ENCODE measurements at regions not wholly inside any gene's neighbourhood (a gene's known extent, or its start where the extent isn't known, plus 50 kb on each side); places are given as distances from the start of the nearest gene placed in this dataset.
"Not testable (repeated sequence)": the region's sequence is repeated elsewhere in the genome, so short reads cannot be mapped to it uniquely, and the experiment has no call there.

GRCh38 chr5:57665146-57665936 is 182.7 kb upstream of the ACTBL2 start:
- DNase-seq, result no peak

GRCh38 chr5:57664700-57665099 is 182.1 kb upstream of the ACTBL2 start:
- no peak for DNase-seq

GRCh38 chr5:57663466-57663865 is 180.9 kb upstream of the ACTBL2 start:
- DNase-seq, result no peak

GRCh38 chr5:57662991-57663390 is 180.4 kb upstream of the ACTBL2 start:
- DNase-seq, result no peak

- no peak for DNase-seq
These were observed 177.3 kb upstream of the ACTBL2 start for GRCh38 chr5:57659886-57660285.

- no peak for DNase-seq
These were observed 175.4 kb upstream of the ACTBL2 start for GRCh38 chr5:57658018-57658417.

GRCh38 chr5:57655228-57655627 is 172.6 kb upstream of the ACTBL2 start:
- no peak for DNase-seq

- no peak for DNase-seq
These were observed 171.2 kb upstream of the ACTBL2 start for GRCh38 chr5:57653636-57654290.

- DNase-seq, result no peak
These were observed 168.5 kb upstream of the ACTBL2 start for GRCh38 chr5:57651127-57651526.

GRCh38 chr5:57650360-57651069 is 167.9 kb upstream of the ACTBL2 start:
- no peak for DNase-seq

- no peak for DNase-seq
These were observed 160.1 kb upstream of the ACTBL2 start for GRCh38 chr5:57642698-57643097.

GRCh38 chr5:57642066-57642465 is 159.5 kb upstream of the ACTBL2 start:
- no peak for DNase-seq

GRCh38 chr5:57635146-57635777 is 152.7 kb upstream of the ACTBL2 start:
- DNase-seq, result no peak

- DNase-seq, result no peak
These were observed 150.3 kb upstream of the ACTBL2 start for GRCh38 chr5:57632937-57633336.

GRCh38 chr5:57631139-57631538 is 148.5 kb upstream of the ACTBL2 start:
- not testable (repeated sequence) for DNase-seq

- no peak for DNase-seq
These were observed 145.1 kb upstream of the ACTBL2 start for GRCh38 chr5:57627661-57628060.

- no peak for DNase-seq
These were observed 144.1 kb upstream of the ACTBL2 start for GRCh38 chr5:57626703-57627102.

GRCh38 chr5:57621624-57622023 is 139.0 kb upstream of the ACTBL2 start:
- DNase-seq, result no peak

GRCh38 chr5:57618767-57619381 is 136.3 kb upstream of the ACTBL2 start:
- DNase-seq, result no peak

- DNase-seq, result no peak
These were observed 131.1 kb upstream of the ACTBL2 start for GRCh38 chr5:57613741-57614140.

GRCh38 chr5:57611177-57611576 is 128.6 kb upstream of the ACTBL2 start:
- DNase-seq, result no peak

- no peak for DNase-seq
These were observed 125.9 kb upstream of the ACTBL2 start for GRCh38 chr5:57608542-57608941.
